Kidney tubule cell (primary cell): ENCODE measurements at regions not wholly inside any gene's neighbourhood (a gene's known extent, or its start where the extent isn't known, plus 50 kb on each side); places are given as distances from the start of the nearest gene placed in this dataset.
A peak's percentile ranks its signal among the peaks of the same experiment; 100 is the strongest.

ENCODE experiments used
- DNase-seq: peaks from one replicate; pipeline ENCODE4 v3.0.0-alpha.2; 2018; ENCODE audit warnings: low spot score

GRCh38 chr11:111095327-111095726 lies 150.2 kb upstream of the POU2AF2 start:
- DNase-seq = no peak

GRCh38 chr11:111093061-111093460 lies 152.5 kb upstream of the POU2AF2 start:
- DNase-seq = no peak

DNA sequence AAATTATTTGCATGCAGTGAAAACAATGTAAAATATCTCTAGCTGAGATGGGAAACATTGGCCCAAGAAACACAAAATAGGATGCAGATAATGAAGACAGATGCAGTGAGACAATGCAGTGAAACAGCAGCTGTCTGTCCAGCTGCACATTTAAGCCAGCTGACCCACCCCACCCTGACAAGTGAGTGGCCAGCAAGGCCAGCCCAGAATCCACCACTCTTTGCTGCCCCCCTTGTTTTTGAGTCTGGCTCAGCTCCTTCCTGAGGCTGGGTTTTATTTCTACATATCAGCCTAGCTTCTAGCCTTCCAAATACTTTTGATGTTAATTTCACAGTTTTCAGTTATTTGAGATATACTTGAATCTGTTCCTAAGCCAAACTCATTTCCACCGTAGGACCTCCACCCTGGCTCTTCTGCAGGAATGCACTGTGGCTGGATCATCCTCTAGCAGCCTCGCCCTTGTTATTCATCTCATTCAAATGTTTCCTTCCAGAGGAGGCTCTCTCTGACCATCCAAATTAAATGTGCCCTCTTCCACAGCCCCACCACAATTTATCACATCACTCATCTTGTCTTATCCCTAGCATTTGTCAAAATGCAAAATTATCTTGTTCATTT lies 154.1 kb upstream of the POU2AF2 start:
- no peak for DNase-seq

- DNase-seq = no peak
These were observed 155.8 kb upstream of the POU2AF2 start for GRCh38 chr11:111089759-111090158.

GRCh38 chr11:111088847-111089355 lies 156.6 kb upstream of the POU2AF2 start:
- DNase-seq = no peak

- no peak for DNase-seq
These were observed 159.5 kb upstream of the POU2AF2 start for GRCh38 chr11:111086058-111086457.

DNA sequence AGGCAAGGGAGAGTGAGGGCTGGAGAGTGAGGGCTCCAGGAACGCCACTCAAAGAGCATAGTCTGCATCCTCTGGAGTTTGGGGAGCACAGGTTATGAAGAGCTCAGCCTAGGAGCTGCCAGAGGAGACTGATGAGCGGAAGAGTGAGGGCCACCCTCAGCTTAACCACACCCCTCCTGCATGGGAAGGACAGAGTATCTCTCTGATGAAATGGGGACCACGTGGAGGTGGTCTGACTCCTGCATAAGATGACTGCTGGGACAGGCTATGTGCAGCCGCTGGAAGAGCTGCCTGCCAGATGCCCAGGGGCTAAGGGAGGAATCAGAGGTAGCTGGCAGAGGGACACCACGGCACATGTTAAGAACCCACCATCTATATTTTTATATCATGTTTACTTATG lies 162.9 kb upstream of the POU2AF2 start:
- DNase-seq = no peak

- peak; percentile 82 for DNase-seq
These were observed 164.5 kb upstream of the POU2AF2 start for GRCh38 chr11:111081021-111081511.

- DNase-seq = peak; percentile 12
These were observed 167.8 kb upstream of the POU2AF2 start for GRCh38 chr11:111077530-111078322.

DNA sequence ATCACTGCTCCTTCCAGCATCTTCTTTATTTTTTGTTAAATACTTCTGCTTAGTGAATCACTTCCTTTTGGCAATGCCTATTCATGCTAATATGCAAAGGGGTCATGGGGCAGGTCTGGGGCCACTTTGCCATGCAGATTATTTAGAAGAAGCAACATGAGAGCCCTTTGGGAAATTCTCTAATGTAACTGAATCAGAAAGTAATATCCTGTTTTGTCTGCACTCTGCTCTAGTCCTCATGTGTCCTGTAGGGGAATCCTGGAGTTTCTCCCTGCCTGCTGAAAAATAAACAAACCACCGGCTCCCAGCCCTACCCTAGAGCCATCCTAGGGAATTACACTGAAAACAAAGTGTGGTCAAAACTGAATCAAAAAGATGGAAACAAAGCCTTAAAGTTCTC lies 176.5 kb upstream of the POU2AF2 start:
- DNase-seq = no peak

- no peak for DNase-seq
These were observed 177.5 kb upstream of the POU2AF2 start for GRCh38 chr11:111067994-111068393.

- DNase-seq = no peak
These were observed 178.7 kb upstream of the POU2AF2 start for GRCh38 chr11:111066846-111067245.

- no peak for DNase-seq
These were observed 181.6 kb upstream of the POU2AF2 start for GRCh38 chr11:111063726-111064517.

DNA sequence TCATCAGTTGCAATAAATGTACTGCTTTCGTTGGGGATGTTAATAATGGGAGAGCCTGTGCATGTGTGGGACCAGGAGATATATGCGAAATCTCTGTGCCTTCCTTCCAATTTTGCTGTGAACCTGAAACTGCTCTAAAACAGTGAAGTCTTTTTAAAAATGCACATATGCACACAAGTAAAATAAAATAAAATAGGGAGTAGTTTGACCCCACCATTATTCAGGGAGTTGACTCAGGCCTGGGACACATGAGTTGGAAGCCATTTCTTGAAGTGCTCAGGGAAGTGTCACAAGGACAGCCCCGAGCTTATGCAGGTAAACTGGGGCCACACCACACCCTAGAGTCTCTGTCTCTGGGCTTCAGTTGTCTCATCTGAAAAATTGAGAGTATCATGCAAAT lies 183.1 kb upstream of the POU2AF2 start:
- DNase-seq = no peak

- peak; percentile 64 for DNase-seq
These were observed 185.8 kb upstream of the POU2AF2 start for GRCh38 chr11:111059726-111060125.

DNA sequence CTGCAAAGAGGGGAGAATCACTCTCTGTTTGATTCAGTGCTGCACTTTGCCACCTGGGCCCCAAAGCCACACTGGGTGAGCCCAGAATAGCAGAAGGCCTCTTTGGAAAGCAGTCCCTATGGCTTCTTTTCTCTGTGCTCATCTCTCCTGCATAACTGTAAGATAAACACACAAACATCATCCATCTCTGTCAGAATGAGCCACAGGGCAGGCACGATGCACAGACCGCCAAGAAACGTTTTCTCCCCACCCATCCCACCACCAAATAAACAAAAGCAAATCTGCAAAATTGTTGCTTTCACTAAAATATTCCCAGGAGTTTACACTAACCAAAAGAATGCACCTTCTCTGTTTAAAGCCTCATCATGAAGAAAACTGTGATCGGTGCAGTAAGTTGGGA lies 196.4 kb upstream of the POU2AF2 start:
- DNase-seq = no peak

DNA sequence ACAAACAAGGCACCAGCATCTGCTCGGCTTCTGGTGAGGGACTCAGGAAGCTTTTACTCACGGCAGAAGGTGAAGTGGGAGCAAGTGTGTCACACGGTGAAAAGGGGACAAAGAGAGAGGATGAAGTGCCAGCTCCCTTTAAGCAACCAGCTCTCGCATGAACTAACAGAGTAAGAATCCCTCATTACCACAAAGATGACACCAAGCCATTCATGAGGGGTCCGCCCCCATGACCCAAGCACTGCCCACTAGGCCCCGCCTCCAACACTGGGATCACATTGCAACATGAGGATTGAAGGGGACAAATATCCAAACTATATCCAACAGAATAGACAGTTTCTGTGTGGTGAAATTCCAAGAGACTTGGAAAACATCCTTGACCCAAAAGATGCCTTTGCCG lies 198.2 kb upstream of the POU2AF2 start:
- no peak for DNase-seq

- DNase-seq = no peak
These were observed 199.2 kb upstream of the POU2AF2 start for GRCh38 chr11:111046291-111046690.

- no peak for DNase-seq
These were observed 199.7 kb upstream of the POU2AF2 start for GRCh38 chr11:111045874-111046273.

- DNase-seq = no peak
These were observed 200.1 kb upstream of the POU2AF2 start for GRCh38 chr11:111045407-111045803.

DNA sequence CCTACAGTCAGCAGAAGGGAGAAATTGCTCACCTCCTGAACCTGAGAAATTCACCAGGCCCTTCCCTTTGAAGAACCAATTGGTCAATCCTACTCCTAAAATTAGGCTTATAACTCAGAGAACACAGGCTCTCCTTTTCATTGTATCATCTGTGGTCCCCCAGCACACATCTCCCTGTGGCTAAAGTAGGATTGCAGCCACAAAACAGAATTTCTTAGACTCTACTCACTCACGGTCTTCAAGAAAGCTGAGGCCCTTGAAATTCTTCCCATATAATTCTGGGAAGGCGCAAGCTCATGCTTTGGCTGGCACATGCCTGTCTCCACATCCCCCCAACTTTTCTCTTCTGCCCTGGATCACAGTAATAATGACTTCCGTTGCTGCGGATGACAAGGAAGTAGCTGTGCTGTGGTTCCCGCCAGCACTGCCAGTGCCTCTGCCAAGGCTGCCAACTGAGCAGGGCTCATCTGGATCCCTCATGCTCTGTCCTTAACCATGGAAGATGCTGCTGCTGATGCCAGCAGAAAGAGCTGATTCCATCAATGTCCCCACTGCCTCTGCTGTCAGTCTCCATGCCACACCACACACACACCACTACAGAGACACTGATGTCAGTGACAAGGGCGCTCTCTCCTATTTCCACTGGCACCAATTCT lies 200.6 kb upstream of the POU2AF2 start:
- DNase-seq = no peak

DNA sequence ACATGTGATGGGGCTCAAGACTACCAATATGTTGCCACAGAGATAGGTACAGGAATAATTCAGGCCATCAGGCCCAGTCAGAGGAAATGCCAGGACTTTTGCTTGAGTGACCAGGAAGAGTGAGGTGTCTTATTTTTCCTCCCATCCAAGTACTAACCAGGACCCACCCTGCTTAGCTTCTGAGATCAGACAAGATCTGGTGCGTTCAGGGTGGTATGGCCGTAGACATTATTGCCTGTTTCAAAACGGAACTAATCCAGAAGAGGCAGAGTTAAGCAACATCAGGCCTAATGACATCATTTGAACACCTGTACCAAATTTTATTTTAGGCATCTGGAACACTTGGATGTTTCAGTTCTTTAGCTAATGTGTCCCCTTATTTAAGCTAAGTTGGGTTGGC lies 205.5 kb upstream of the POU2AF2 start:
- no peak for DNase-seq
